H9 (cell line): ENCODE measurements at regions not wholly inside any gene's neighbourhood (a gene's known extent, or its start where the extent isn't known, plus 50 kb on each side); places are given as distances from the start of the nearest gene placed in this dataset.

Experiments
- DNase-seq: peaks from one replicate; pipeline ENCODE4 v3.0.0-alpha.2; 2017
- H2AFZ ChIP-seq: one replicate; pipeline ENCODE4 v1.6.1; 2013; ENCODE audit warnings: mild to moderate bottlenecking, low read length, control low read depth, moderate library complexity
- H2AK5ac ChIP-seq: 2 replicates; pipeline ENCODE4 v1.6.1; 2013; ENCODE audit warnings: low read length, control low read depth, mixed read lengths; ENCODE audit not compliant: insufficient read length
- H2BK120ac ChIP-seq: one replicate; pipeline ENCODE4 v1.6.1; 2013; ENCODE audit warnings: low read depth, mild to moderate bottlenecking, low read length, control low read depth, inconsistent platforms; ENCODE audit not compliant: poor library complexity, severe bottlenecking
- H2BK12ac ChIP-seq: 2 replicates; pipeline ENCODE4 v1.6.1; 2013; ENCODE audit warnings: low read length, control low read depth, mixed read lengths, low read depth; ENCODE audit not compliant: insufficient read length
- H2BK15ac ChIP-seq: 2 replicates; pipeline ENCODE4 v1.6.1; 2013; ENCODE audit warnings: low read depth, low read length, control low read depth
- H2BK20ac ChIP-seq: one replicate; pipeline ENCODE4 v1.6.1; 2013; ENCODE audit warnings: low read depth, mild to moderate bottlenecking, low read length, control low read depth, inconsistent platforms; ENCODE audit not compliant: poor library complexity, severe bottlenecking
- H2BK5ac ChIP-seq: 2 replicates; pipeline ENCODE4 v1.6.1; 2013; ENCODE audit warnings: low read length, control low read depth, mixed read lengths; ENCODE audit not compliant: insufficient read length
- H3K14ac ChIP-seq: 2 replicates; pipeline ENCODE4 v1.6.1; 2013; ENCODE audit warnings: low read length, control low read depth; ENCODE audit not compliant: insufficient read depth
- H3K18ac ChIP-seq: 2 replicates; pipeline ENCODE4 v1.6.1; 2013; ENCODE audit warnings: low read depth, mild to moderate bottlenecking, mixed read lengths, low read length, control low read depth; ENCODE audit not compliant: insufficient read length
- H3K23ac ChIP-seq: 2 replicates; pipeline ENCODE4 v1.6.1; 2013; ENCODE audit warnings: low read length, control low read depth, mixed read lengths, low read depth; ENCODE audit not compliant: insufficient read length
- H3K23me2 ChIP-seq: 2 replicates; pipeline ENCODE4 v1.6.1; 2013; ENCODE audit warnings: low read depth, mild to moderate bottlenecking, mixed read lengths, low read length, control low read depth; ENCODE audit not compliant: insufficient read length, poor library complexity, severe bottlenecking
- H3K27ac ChIP-seq: 2 replicates; pipeline ENCODE4 v1.5.1; 2013; ENCODE audit warnings: low read length, control low read depth, mixed read lengths, low read depth; ENCODE audit not compliant: insufficient read length
- H3K27me3 ChIP-seq: 2 replicates; pipeline ENCODE4 v1.6.1; 2013; ENCODE audit warnings: low read length, control low read depth, inconsistent platforms; ENCODE audit not compliant: insufficient read depth
- H3K4ac ChIP-seq: 2 replicates; pipeline ENCODE4 v1.6.1; 2013; ENCODE audit warnings: low read depth, mild to moderate bottlenecking, control low read depth, inconsistent platforms, low read length, moderate library complexity
- H3K4me1 ChIP-seq: 2 replicates; pipeline ENCODE4 v1.6.1; 2013; ENCODE audit warnings: low read length, control low read depth, inconsistent platforms; ENCODE audit not compliant: insufficient read depth
- H3K4me2 ChIP-seq: 2 replicates; pipeline ENCODE4 v1.6.1; 2013; ENCODE audit warnings: low read length, control low read depth, mixed read lengths; ENCODE audit not compliant: insufficient read length, insufficient read depth
- H3K56ac ChIP-seq: 2 replicates; pipeline ENCODE4 v1.6.1; 2013; ENCODE audit warnings: low read depth, mild to moderate bottlenecking, mixed read lengths, low read length, control low read depth; ENCODE audit not compliant: insufficient read length
- H3K79me1 ChIP-seq: 2 replicates; pipeline ENCODE4 v1.6.1; 2013; ENCODE audit warnings: low read depth, mild to moderate bottlenecking, moderate library complexity, low read length, control low read depth, inconsistent platforms; ENCODE audit not compliant: insufficient read depth, poor library complexity, severe bottlenecking
- H3K79me2 ChIP-seq: 2 replicates; pipeline ENCODE4 v1.6.1; 2013; ENCODE audit warnings: low read length, control low read depth, inconsistent platforms; ENCODE audit not compliant: insufficient read depth
- H3K9ac ChIP-seq: 2 replicates; pipeline ENCODE4 v1.6.1; 2013; ENCODE audit warnings: low read length, control low read depth, mixed read lengths; ENCODE audit not compliant: insufficient read length; ENCODE audit errors: extremely low read depth
- H3K9me3 ChIP-seq: one replicate; pipeline ENCODE4 v1.6.1; 2013; ENCODE audit warnings: low read depth, low read length, inconsistent platforms; ENCODE audit not compliant: control insufficient read depth
- H3T11ph ChIP-seq: one replicate; pipeline ENCODE4 v1.6.1; 2013; ENCODE audit warnings: mild to moderate bottlenecking, low read length, control low read depth, inconsistent platforms
- H4K20me1 ChIP-seq: one replicate; pipeline ENCODE4 v1.6.1; 2013; ENCODE audit not compliant: control insufficient read depth, insufficient read length, insufficient read depth
- H4K5ac ChIP-seq: 2 replicates; pipeline ENCODE4 v1.6.1; 2013; ENCODE audit warnings: low read depth, mild to moderate bottlenecking, mixed read lengths, low read length, control low read depth; ENCODE audit not compliant: insufficient read length
- H4K8ac ChIP-seq: replicated peaks from 2 replicates; pipeline ENCODE4 v1.6.1; 2013; ENCODE audit warnings: low read length, control low read depth, mixed read lengths, low read depth; ENCODE audit not compliant: insufficient read length
- H4K91ac ChIP-seq: 2 replicates; pipeline ENCODE4 v1.6.1; 2013; ENCODE audit warnings: low read depth, mild to moderate bottlenecking, moderate library complexity, mixed read lengths, low read length, control low read depth; ENCODE audit not compliant: insufficient read length
- H3K27ac Mint-ChIP-seq, 3 experiments: 2 replicates in 2 of 3; 3 replicates in 1 of 3; pipeline ENCODE4 v1.8.0; 2020 to 2021; ENCODE audit warnings: mixed read lengths in 3 of 3, mild to moderate bottlenecking in 1 of 3, moderate library complexity in 1 of 3
- H3K27me3 Mint-ChIP-seq: 2 replicates; pipeline ENCODE4 v1.8.0; 2021; ENCODE audit warnings: low read depth, mild to moderate bottlenecking, moderate library complexity, mixed read lengths
- H3K36me3 Mint-ChIP-seq, 3 experiments: 2 replicates in 2 of 3; 3 replicates in 1 of 3; pipeline ENCODE4 v1.8.0; 2020 to 2021; ENCODE audit warnings: low read depth in 3 of 3, mixed read lengths in 3 of 3; ENCODE audit not compliant: insufficient read depth in 1 of 3
- H3K4me1 Mint-ChIP-seq, 2 experiments: 2 replicates each; pipeline ENCODE4 v1.8.0; 2020; ENCODE audit warnings: mixed read lengths in 2 of 2
- H3K4me3 Mint-ChIP-seq, 2 experiments: 2 replicates in 1 of 2; 3 replicates in 1 of 2; pipeline ENCODE4 v1.8.0; 2020 to 2021; ENCODE audit warnings: mild to moderate bottlenecking in 2 of 2, mixed read lengths in 2 of 2, moderate library complexity in 1 of 2
- H3K9me3 Mint-ChIP-seq, 2 experiments: 2 replicates in 1 of 2; 3 replicates in 1 of 2; pipeline ENCODE4 v1.8.0; 2020; ENCODE audit warnings: mild to moderate bottlenecking in 2 of 2, mixed read lengths in 2 of 2, moderate library complexity in 1 of 2
- WGBS: extraction: QIAGEN DNeasy Blood & Tissue Kit; methylation state at CpG from one replicate; pipeline ENCODE4 v1.1.7; 2013; ENCODE audit warnings: missing lambda C conversion rate, low lambda C conversion rate, mixed read lengths; ENCODE audit not compliant: insufficient read length; ENCODE audit errors: extremely low coverage; 5-methylcytosine and 5-hydroxymethylcytosine counted together
- TF ChIP-seq, protein P1 (sequence below): fragments of 200-600 bp; sonication (generic); conservative IDR thresholded peaks from 3 replicates; pipeline ENCODE4 v1.8.0; 2021; ENCODE audit warnings: antibody characterized with exemption, mild to moderate bottlenecking

DNA sequence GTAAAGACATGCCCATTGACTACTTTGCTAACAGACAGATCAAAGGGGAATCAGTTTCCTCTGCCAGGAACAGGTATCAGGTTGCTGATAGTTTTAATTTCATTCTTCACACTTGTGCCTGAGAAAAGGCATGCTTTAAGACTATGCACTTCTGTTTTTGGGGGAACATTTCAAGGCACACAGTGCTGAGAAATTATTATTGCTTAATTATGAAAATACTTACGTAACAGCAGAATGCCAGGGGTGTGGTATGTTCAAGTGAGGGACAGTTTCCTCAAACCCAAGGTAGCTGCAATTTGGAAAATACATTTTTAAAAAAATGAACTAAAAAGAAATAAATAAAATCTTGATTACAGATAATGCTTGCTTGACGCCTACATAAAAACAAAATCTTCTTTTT, 1746.1 kb upstream of the PIK3C3 start:
- peaks cover 7% of the 10 kb centered on the region for H3K4me1 ChIP-seq
- no peak overlapping the region for H2BK120ac ChIP-seq
- H2BK15ac ChIP-seq = no peak overlapping the region
- H3K23me2 ChIP-seq = no peaks in the 10 kb centered on the region
- no peak overlapping the region for H4K8ac ChIP-seq
- H2BK20ac ChIP-seq = no peak overlapping the region
- H3T11ph ChIP-seq = no peak overlapping the region
- H4K20me1 ChIP-seq = no peaks in the 10 kb centered on the region
- no peak overlapping the region for H3K9ac ChIP-seq
- no peak overlapping the region for H3K4me2 ChIP-seq
- TF ChIP-seq, protein P1, sequence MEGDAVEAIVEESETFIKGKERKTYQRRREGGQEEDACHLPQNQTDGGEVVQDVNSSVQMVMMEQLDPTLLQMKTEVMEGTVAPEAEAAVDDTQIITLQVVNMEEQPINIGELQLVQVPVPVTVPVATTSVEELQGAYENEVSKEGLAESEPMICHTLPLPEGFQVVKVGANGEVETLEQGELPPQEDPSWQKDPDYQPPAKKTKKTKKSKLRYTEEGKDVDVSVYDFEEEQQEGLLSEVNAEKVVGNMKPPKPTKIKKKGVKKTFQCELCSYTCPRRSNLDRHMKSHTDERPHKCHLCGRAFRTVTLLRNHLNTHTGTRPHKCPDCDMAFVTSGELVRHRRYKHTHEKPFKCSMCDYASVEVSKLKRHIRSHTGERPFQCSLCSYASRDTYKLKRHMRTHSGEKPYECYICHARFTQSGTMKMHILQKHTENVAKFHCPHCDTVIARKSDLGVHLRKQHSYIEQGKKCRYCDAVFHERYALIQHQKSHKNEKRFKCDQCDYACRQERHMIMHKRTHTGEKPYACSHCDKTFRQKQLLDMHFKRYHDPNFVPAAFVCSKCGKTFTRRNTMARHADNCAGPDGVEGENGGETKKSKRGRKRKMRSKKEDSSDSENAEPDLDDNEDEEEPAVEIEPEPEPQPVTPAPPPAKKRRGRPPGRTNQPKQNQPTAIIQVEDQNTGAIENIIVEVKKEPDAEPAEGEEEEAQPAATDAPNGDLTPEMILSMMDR = no peak
- H3K79me2 ChIP-seq = no peaks in the 10 kb centered on the region
- H3K79me1 ChIP-seq = no peaks in the 10 kb centered on the region
- Mint-ChIP-seq H3K4me3 (no peak overlapping the region), H3K27me3 (no peaks in the 10 kb centered on the region), H3K9me3 (no peaks in the 10 kb centered on the region), H3K4me1 (peaks cover 30 to 39% of the 10 kb centered on the region in 2 experiments), H3K36me3 (no peaks in the 10 kb centered on the region; a peak in 1 of 7 replicates), H3K27ac (no peak overlapping the region)
- H3K4ac ChIP-seq = no peak overlapping the region
- no peak overlapping the region for H4K5ac ChIP-seq
- DNase-seq = no peak
- H3K23ac ChIP-seq = no peak overlapping the region
- H3K27ac ChIP-seq = no peak overlapping the region
- H2BK12ac ChIP-seq = no peak overlapping the region
- no peak overlapping the region for H2BK5ac ChIP-seq
- H3K18ac ChIP-seq = no peak overlapping the region
- no peak overlapping the region for H2AK5ac ChIP-seq
- no peaks in the 10 kb centered on the region for H3K9me3 ChIP-seq
- no peak overlapping the region for H4K91ac ChIP-seq
- no peaks in the 10 kb centered on the region for H3K27me3 ChIP-seq
- no peak overlapping the region for H3K14ac ChIP-seq
- no peak overlapping the region for H2AFZ ChIP-seq
- no peak overlapping the region for H3K56ac ChIP-seq
- no CpG with 5 or more reads among the region's 2 CpGs for WGBS
